IgD-negative memory B cell (primary cell): ENCODE measurements at regions not wholly inside any gene's neighbourhood (a gene's known extent, or its start where the extent isn't known, plus 50 kb on each side); places are given as distances from the start of the nearest gene placed in this dataset.

Experiments used
- H3K27ac Mint-ChIP-seq, 3 donors: one replicate each; pipeline ENCODE4 v1.8.0; 2020 to 2022; ENCODE audit warnings: mild to moderate bottlenecking in 3 of 3, mixed read lengths in 3 of 3, moderate library complexity in 1 of 3
- H3K27me3 Mint-ChIP-seq: one replicate; pipeline ENCODE4 v1.8.0; 2021; ENCODE audit warnings: mixed read lengths
- H3K36me3 Mint-ChIP-seq: one replicate; pipeline ENCODE4 v1.8.0; 2020; ENCODE audit warnings: mild to moderate bottlenecking, mixed read lengths
- H3K4me1 Mint-ChIP-seq, 3 donors: one replicate each; pipeline ENCODE4 v1.8.0; 2020 to 2022; ENCODE audit warnings: mixed read lengths in 3 of 3, mild to moderate bottlenecking in 1 of 3
- H3K4me3 Mint-ChIP-seq, 4 donors: one replicate each; pipeline ENCODE4 v1.8.0; 2020 to 2022; ENCODE audit warnings: mild to moderate bottlenecking in 4 of 4, mixed read lengths in 4 of 4, moderate library complexity in 3 of 4
- H3K9me3 Mint-ChIP-seq, 3 donors: one replicate each; pipeline ENCODE4 v1.8.0; 2020 to 2021; ENCODE audit warnings: mixed read lengths in 3 of 3, mild to moderate bottlenecking in 1 of 3

- Mint-ChIP-seq H3K4me3 (no peak overlapping the region), H3K27ac (no peak overlapping the region), H3K4me1 (no peaks in the 10 kb centered on the region), H3K36me3 (no peaks in the 10 kb centered on the region), H3K27me3 (no peaks in the 10 kb centered on the region), H3K9me3 (peaks cover 2 to 18% (median 2%) of the 10 kb centered on the region in 3 donors)
Measured at GRCh38 chr3:74107451-74107850, 482.7 kb upstream of the PDZRN3 start.

GRCh38 chr3:74106925-74107324 lies 482.2 kb upstream of the PDZRN3 start:
- H3K36me3 Mint-ChIP-seq, result no peaks in the 10 kb centered on the region
- H3K4me1 Mint-ChIP-seq, result no peaks in the 10 kb centered on the region
- H3K9me3 Mint-ChIP-seq, result peaks cover 2 to 20% (median 2%) of the 10 kb centered on the region in 3 donors
- no peaks in the 10 kb centered on the region for H3K27me3 Mint-ChIP-seq
- H3K4me3 Mint-ChIP-seq, result no peak overlapping the region
- no peak overlapping the region for H3K27ac Mint-ChIP-seq

- Mint-ChIP-seq H3K36me3 (no peaks in the 10 kb centered on the region), H3K27me3 (no peaks in the 10 kb centered on the region)
Measured at GRCh38 chr3:74091204-74091603, 466.5 kb upstream of the PDZRN3 start.

GRCh38 chr3:74089814-74090213 lies 465.1 kb upstream of the PDZRN3 start:
- Mint-ChIP-seq H3K27me3 (no peaks in the 10 kb centered on the region), H3K36me3 (no peaks in the 10 kb centered on the region), H3K9me3 (peaks cover 3 to 23% (median 4%) of the 10 kb centered on the region in 3 donors), H3K4me3 (no peak overlapping the region), H3K4me1 (no peaks in the 10 kb centered on the region), H3K27ac (no peak overlapping the region)

More at GRCh38 chr3:74091204-74091603, 466.5 kb upstream of the PDZRN3 start:
- no peaks in the 10 kb centered on the region for H3K4me1 Mint-ChIP-seq
- no peak overlapping the region for H3K4me3 Mint-ChIP-seq
- H3K9me3 Mint-ChIP-seq, result peaks cover 1 to 19% (median 4%) of the 10 kb centered on the region in 3 donors
- H3K27ac Mint-ChIP-seq, result no peak overlapping the region

GRCh38 chr3:74080056-74080461 lies 455.3 kb upstream of the PDZRN3 start:
- H3K27me3 Mint-ChIP-seq, result no peaks in the 10 kb centered on the region
- no peaks in the 10 kb centered on the region for H3K4me1 Mint-ChIP-seq
- H3K36me3 Mint-ChIP-seq, result no peaks in the 10 kb centered on the region
- no peak overlapping the region for H3K27ac Mint-ChIP-seq
- peaks cover 2 to 11% (median 6%) of the 10 kb centered on the region in 3 donors for H3K9me3 Mint-ChIP-seq
- no peak overlapping the region for H3K4me3 Mint-ChIP-seq

- H3K27ac Mint-ChIP-seq, result no peak overlapping the region
- peaks cover 2 to 5% (median 5%) of the 10 kb centered on the region in 3 donors for H3K9me3 Mint-ChIP-seq
- H3K4me1 Mint-ChIP-seq, result no peaks in the 10 kb centered on the region
- no peaks in the 10 kb centered on the region for H3K27me3 Mint-ChIP-seq
- H3K4me3 Mint-ChIP-seq, result no peak overlapping the region
- no peaks in the 10 kb centered on the region for H3K36me3 Mint-ChIP-seq
Measured at GRCh38 chr3:74075241-74075640, 450.5 kb upstream of the PDZRN3 start.

- Mint-ChIP-seq H3K4me3 (no peak overlapping the region), H3K27me3 (no peaks in the 10 kb centered on the region), H3K27ac (no peak overlapping the region), H3K9me3 (peaks cover 2 to 5% (median 5%) of the 10 kb centered on the region in 3 donors), H3K36me3 (no peaks in the 10 kb centered on the region), H3K4me1 (no peaks in the 10 kb centered on the region)
Measured at GRCh38 chr3:74074700-74075099, 450.0 kb upstream of the PDZRN3 start.

GRCh38 chr3:74067296-74067695 lies 442.6 kb upstream of the PDZRN3 start:
- H3K36me3 Mint-ChIP-seq, result no peaks in the 10 kb centered on the region
- no peak overlapping the region for H3K4me3 Mint-ChIP-seq
- no peak overlapping the region for H3K27ac Mint-ChIP-seq
- H3K27me3 Mint-ChIP-seq, result no peaks in the 10 kb centered on the region
- H3K9me3 Mint-ChIP-seq, result peaks cover 3 to 10% (median 5%) of the 10 kb centered on the region in 3 donors
- peaks cover 0 to 2% (median 0%) of the 10 kb centered on the region in 3 donors for H3K4me1 Mint-ChIP-seq

GRCh38 chr3:74066456-74066855 lies 441.7 kb upstream of the PDZRN3 start:
- Mint-ChIP-seq H3K27ac (no peak overlapping the region), H3K27me3 (no peaks in the 10 kb centered on the region), H3K36me3 (no peaks in the 10 kb centered on the region), H3K9me3 (peaks cover 4 to 10% (median 5%) of the 10 kb centered on the region in 3 donors), H3K4me3 (no peak overlapping the region), H3K4me1 (peaks cover 0 to 2% (median 0%) of the 10 kb centered on the region in 3 donors)

- no peak overlapping the region for H3K4me3 Mint-ChIP-seq
- no peaks in the 10 kb centered on the region for H3K27me3 Mint-ChIP-seq
- no peak overlapping the region for H3K27ac Mint-ChIP-seq
Measured at GRCh38 chr3:74059923-74060600, 435.3 kb upstream of the PDZRN3 start.

GRCh38 chr3:74059301-74059922 lies 434.7 kb upstream of the PDZRN3 start:
- no peaks in the 10 kb centered on the region for H3K27me3 Mint-ChIP-seq
- no peaks in the 10 kb centered on the region for H3K36me3 Mint-ChIP-seq
- no peak overlapping the region for H3K4me3 Mint-ChIP-seq
- H3K27ac Mint-ChIP-seq, result no peak overlapping the region
- peaks cover 7 to 14% (median 7%) of the 10 kb centered on the region in 3 donors for H3K9me3 Mint-ChIP-seq
- H3K4me1 Mint-ChIP-seq, result peaks cover 0 to 2% (median 0%) of the 10 kb centered on the region in 3 donors

More at GRCh38 chr3:74059923-74060600, 435.3 kb upstream of the PDZRN3 start:
- H3K4me1 Mint-ChIP-seq, result peaks cover 0 to 2% (median 0%) of the 10 kb centered on the region in 3 donors
- peaks cover 7 to 14% (median 7%) of the 10 kb centered on the region in 3 donors for H3K9me3 Mint-ChIP-seq
- no peaks in the 10 kb centered on the region for H3K36me3 Mint-ChIP-seq

- Mint-ChIP-seq H3K4me1 (no peaks in the 10 kb centered on the region), H3K4me3 (no peak overlapping the region), H3K36me3 (no peaks in the 10 kb centered on the region), H3K27me3 (no peaks in the 10 kb centered on the region), H3K9me3 (peaks cover 3 to 22% (median 4%) of the 10 kb centered on the region in 3 donors), H3K27ac (no peak overlapping the region)
Measured at GRCh38 chr3:74057169-74057568, 432.4 kb upstream of the PDZRN3 start.

GRCh38 chr3:74055061-74055460 lies 430.3 kb upstream of the PDZRN3 start:
- Mint-ChIP-seq H3K9me3 (peaks cover 2 to 26% (median 5%) of the 10 kb centered on the region in 3 donors), H3K4me1 (no peaks in the 10 kb centered on the region), H3K36me3 (no peaks in the 10 kb centered on the region), H3K4me3 (no peak overlapping the region), H3K27ac (no peak overlapping the region), H3K27me3 (no peaks in the 10 kb centered on the region)

GRCh38 chr3:74054566-74054965 lies 429.8 kb upstream of the PDZRN3 start:
- no peaks in the 10 kb centered on the region for H3K36me3 Mint-ChIP-seq
- H3K27me3 Mint-ChIP-seq, result no peaks in the 10 kb centered on the region
- no peak overlapping the region for H3K4me3 Mint-ChIP-seq
- H3K9me3 Mint-ChIP-seq, result peaks cover 2 to 21% (median 6%) of the 10 kb centered on the region in 3 donors
- H3K27ac Mint-ChIP-seq, result no peak overlapping the region
- no peaks in the 10 kb centered on the region for H3K4me1 Mint-ChIP-seq

- Mint-ChIP-seq H3K36me3 (no peaks in the 10 kb centered on the region), H3K4me3 (no peak overlapping the region), H3K9me3 (peaks cover 2 to 17% (median 4%) of the 10 kb centered on the region in 3 donors), H3K27ac (no peak overlapping the region), H3K4me1 (no peaks in the 10 kb centered on the region), H3K27me3 (no peaks in the 10 kb centered on the region)
Measured at GRCh38 chr3:74053970-74054516, 429.3 kb upstream of the PDZRN3 start.
